ENCODE measurements at regions not wholly inside any gene's neighbourhood (a gene's known extent, or its start where the extent isn't known, plus 50 kb on each side); places are given as distances from the start of the nearest gene placed in this dataset.

GRCh38 chr17:79521225-79521624 is 89.6 kb downstream of the RBFOX3 start:
- H3K4me1 ChIP-seq: peaks cover 0 to 6% (median 0%) of the 10 kb centered on the region in 4 donors
- WGBS, 2 donors: 85 to 89% methylated on average over 4 of the region's 4 CpGs
- H3K27me3 ChIP-seq: peaks cover 0 to 28% of the 10 kb centered on the region in 2 donors
- no peak overlapping the region for H3K27ac ChIP-seq
- H3K36me3 ChIP-seq: no peaks in the 10 kb centered on the region
- H3K4me3 ChIP-seq: no peak overlapping the region
- TF ChIP-seq EP300 (IDR thresholded peaks at IDR 0.05) (no peak), CTCF (IDR thresholded peaks at IDR 0.05) (no peak), POLR2A (IDR thresholded peaks at IDR 0.05) (no peak)
- no peak for DNase-seq (ENCODE audit: low spot score in 2 of 2)
- H3K9me3 ChIP-seq: no peaks in the 10 kb centered on the region

GRCh38 chr17:79520167-79521165 is 90.4 kb downstream of the RBFOX3 start:
- H3K27ac ChIP-seq: no peak overlapping the region
- H3K27me3 ChIP-seq: peaks cover 0 to 24% of the 10 kb centered on the region in 2 donors
- H3K4me1 ChIP-seq: peaks cover 0 to 6% (median 0%) of the 10 kb centered on the region in 4 donors
- TF ChIP-seq EP300 (IDR thresholded peaks at IDR 0.05): no peak
- TF ChIP-seq POLR2A (IDR thresholded peaks at IDR 0.05): no peak
- TF ChIP-seq CTCF (IDR thresholded peaks at IDR 0.05): no peak
- H3K9me3 ChIP-seq: no peaks in the 10 kb centered on the region
- no peak for DNase-seq (ENCODE audit: low spot score in 2 of 2)
- H3K4me3 ChIP-seq: no peak overlapping the region
- no peaks in the 10 kb centered on the region for H3K36me3 ChIP-seq
- WGBS, 2 donors: 69 to 73% methylated on average over 30 to 36 of the region's 39 CpGs

GRCh38 chr17:79519601-79520000 is 91.2 kb downstream of the RBFOX3 start:
- Histone ChIP-seq H3K9me3 (no peaks in the 10 kb centered on the region), H3K27me3 (peaks cover 0 to 26% of the 10 kb centered on the region in 2 donors), H3K36me3 (no peaks in the 10 kb centered on the region), H3K4me1 (peaks cover 0 to 6% (median 0%) of the 10 kb centered on the region in 4 donors), H3K4me3 (no peak overlapping the region), H3K27ac (no peak overlapping the region)
- 74 to 89% methylated on average over 3 to 7 of the region's 11 CpGs for WGBS, 2 donors
- DNase-seq (ENCODE audit: low spot score in 2 of 2): no peak
- TF ChIP-seq EP300 (IDR thresholded peaks at IDR 0.05) (no peak), POLR2A (IDR thresholded peaks at IDR 0.05) (no peak), CTCF (IDR thresholded peaks at IDR 0.05) (no peak)

- Histone ChIP-seq H3K27ac (no peak overlapping the region), H3K4me3 (no peak overlapping the region), H3K9me3 (no peaks in the 10 kb centered on the region), H3K4me1 (peaks cover 0 to 6% (median 0%) of the 10 kb centered on the region in 4 donors), H3K27me3 (peaks cover 0 to 26% of the 10 kb centered on the region in 2 donors), H3K36me3 (no peaks in the 10 kb centered on the region)
- DNase-seq (ENCODE audit: low spot score in 2 of 2): no peak
- TF ChIP-seq CTCF (IDR thresholded peaks at IDR 0.05) (no peak), EP300 (IDR thresholded peaks at IDR 0.05) (no peak), POLR2A (IDR thresholded peaks at IDR 0.05) (no peak)
- 36 to 38% methylated on average over 28 to 30 of the region's 31 CpGs for WGBS, 2 donors
Measured at GRCh38 chr17:79518585-79519523, 92.0 kb downstream of the RBFOX3 start.

All from tibial nerve (tissue), 4 donors.